ENCODE measurements at regions not wholly inside any gene's neighbourhood (a gene's known extent, or its start where the extent isn't known, plus 50 kb on each side); places are given as distances from the start of the nearest gene placed in this dataset.
"Not testable (repeated sequence)": the region's sequence is repeated elsewhere in the genome, so short reads cannot be mapped to it uniquely, and the experiment has no call there.

DNA sequence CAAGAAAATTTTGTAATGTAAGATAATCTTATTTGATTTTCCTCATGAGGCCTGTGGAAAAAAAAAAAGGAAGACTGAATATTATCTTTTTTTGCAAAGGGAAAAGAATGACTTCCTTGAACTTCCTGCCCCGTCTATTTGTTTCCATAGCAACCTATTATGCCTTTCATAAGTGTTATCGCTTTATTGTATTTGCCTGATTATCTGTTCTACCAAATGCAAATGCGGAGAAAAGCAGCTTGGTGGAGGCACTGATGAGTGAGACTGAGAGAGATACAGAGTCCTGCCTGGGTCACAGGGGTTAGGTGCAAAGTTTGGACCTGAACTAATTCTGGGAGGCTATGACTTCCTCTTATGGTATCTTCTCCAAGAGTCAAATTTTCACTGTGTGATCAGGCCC is 334.0 kb upstream of the KCNMB2 start:
- no peak for DNase-seq

- DNase-seq = no peak
These were observed 333.1 kb upstream of the KCNMB2 start for GRCh38 chr3:178203165-178203564.

DNA sequence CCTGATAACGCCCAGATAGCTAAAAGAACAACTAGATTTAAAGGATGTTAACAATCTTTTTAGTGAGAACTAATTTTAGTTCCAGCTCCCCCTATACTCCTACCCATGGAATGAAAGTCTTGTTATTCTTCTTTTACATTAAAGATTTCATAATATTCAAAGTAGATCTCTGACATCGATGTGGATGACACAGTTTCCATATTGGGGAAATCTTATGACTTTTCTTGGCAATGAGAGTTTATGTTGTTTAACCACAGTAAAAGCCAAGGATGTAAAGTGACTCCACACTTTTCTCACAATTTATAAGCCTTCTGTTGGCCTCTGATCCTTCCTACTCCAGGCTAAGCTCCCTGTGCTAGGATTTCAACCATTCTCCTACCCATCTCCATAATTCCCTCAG is 332.6 kb upstream of the KCNMB2 start:
- DNase-seq = no peak

DNA sequence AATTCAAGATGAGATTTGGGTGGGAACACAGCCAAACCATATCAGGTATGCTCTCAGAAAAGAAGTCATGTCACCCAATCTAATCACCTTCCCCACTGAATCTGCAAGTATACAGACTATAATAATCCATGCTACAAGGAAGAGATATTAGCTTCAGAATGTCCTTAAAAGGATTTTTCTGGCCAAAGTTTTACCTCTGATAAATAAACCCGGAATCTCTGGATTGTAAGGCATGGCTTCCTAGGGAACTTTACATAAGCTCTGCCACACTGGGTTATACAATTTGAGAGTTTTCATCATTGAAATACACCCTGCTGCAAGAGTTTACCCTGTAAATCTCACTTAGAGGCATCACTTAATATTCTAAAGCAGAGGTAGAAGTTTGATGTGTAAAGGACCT is 330.5 kb upstream of the KCNMB2 start:
- no peak for DNase-seq

DNA sequence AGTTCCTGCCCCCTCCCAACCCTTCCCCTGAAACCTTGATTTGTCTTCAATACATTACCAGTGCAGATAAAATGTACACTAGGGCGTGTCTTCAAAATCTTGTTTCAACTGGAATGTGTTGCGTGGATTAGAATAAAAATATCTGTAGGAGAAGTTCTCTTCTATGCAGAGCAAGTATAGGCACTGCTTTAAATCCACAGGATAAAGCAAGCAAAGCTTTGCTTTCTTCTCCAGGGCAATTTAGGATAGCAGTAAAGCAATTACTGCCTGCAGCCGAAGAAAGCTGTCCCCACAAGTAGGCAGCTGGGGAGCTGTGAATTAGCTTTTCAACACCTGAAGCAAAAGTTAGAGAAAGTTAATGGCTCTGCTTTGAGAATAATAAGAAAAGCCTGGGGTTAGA is 329.7 kb upstream of the KCNMB2 start:
- DNase-seq = no peak

GRCh38 chr3:178207161-178207560 is 329.1 kb upstream of the KCNMB2 start:
- not testable (repeated sequence) for DNase-seq

- DNase-seq = not testable (repeated sequence)
These were observed 328.6 kb upstream of the KCNMB2 start for GRCh38 chr3:178207627-178208026.

GRCh38 chr3:178209116-178209515 is 327.1 kb upstream of the KCNMB2 start:
- not testable (repeated sequence) for DNase-seq

DNA sequence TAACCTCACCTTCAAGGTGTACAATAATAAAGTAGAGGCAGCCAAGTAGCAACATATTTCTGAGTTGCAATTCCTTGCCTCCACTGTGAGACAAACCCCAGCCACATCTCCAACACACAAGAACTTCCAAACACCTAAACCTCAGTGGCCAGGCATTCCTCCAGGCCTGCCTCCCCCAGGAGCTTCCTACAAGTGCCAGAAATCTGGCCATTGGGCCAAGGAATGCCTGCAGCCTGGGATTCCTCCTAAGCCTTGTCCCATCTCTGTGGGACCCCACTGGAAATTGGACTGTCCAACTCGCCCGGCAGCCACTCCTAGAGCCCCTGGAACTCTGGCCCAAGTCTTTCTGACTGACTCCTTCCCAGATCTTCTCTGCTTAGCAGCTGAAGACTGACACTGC is 326.6 kb upstream of the KCNMB2 start:
- DNase-seq = not testable (repeated sequence)

DNA sequence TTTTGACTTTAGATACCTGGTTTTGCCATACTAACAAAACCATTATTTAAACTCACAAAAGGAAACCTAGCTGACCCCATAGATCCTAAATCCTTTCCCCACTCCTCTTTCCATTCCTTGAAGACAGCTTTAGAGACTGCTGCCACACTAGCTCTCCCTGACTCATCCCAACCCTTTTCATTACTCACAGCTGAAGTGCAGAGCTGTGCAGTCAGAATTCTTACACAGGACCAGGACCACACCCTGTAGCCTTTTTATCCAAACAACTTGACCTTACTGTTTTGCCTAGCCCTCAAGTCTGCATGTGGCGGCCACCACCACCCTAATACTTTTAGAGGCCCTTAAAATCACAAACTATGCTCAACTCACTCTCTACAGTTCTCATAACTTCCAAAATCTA is 325.1 kb upstream of the KCNMB2 start:
- not testable (repeated sequence) for DNase-seq

DNA sequence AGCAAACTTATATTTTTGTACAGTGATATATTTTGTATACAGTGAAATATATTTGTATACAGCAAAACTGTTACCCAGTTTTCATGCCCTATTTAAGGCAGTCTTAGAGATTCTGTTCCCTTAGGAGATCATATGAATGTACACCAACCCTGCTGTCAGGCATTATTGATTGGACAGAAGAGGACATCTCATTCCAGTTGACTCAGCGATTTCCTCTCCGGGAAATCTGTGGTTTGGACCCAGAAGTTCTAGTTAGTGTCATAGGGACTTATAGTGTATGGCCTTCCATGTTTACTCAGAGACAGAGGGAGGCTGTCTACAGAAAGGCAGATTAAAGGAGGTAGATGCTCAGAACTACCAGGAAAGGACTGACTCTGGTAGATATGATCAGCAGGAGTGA is 318.8 kb upstream of the KCNMB2 start:
- DNase-seq = no peak

DNA sequence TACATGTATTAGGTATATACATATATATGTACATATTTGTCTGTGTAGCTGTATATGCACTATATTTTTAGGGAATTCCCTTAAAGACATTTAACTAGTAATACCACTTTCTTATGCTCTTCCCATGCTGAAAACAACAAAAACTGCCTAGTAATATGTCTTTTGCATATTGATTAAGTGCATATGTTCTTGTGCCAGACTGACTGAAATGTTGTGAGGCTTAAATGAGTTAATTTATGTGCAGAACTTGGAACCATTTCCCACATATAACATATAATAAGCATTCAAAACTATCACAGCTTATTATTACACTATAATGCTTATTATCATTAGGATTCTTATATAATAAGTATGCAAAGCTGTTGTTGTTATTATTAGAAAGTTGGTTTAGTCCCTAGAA is 318.0 kb upstream of the KCNMB2 start:
- no peak for DNase-seq

- not testable (repeated sequence) for DNase-seq
These were observed 316.6 kb upstream of the KCNMB2 start for GRCh38 chr3:178219661-178220060.

DNA sequence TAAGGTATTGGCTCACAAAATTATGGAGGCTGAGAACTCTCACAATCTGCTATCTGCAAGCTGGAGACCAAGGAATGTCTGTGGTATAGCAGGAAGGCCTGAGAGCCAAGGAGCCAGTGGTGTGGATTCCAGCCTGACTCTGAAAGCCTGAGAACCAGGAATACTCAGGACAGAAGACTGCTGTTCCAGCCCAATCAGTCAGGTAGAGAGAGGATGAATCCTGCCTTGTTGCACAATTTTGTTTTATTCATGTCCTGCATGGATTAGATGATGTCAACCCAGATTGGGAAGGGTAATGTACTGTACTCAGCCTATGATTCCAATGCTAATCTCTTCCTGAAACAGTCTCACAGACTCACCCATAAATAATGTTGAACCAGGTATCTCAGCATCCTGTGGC is 312.4 kb upstream of the KCNMB2 start:
- no peak for DNase-seq

DNA sequence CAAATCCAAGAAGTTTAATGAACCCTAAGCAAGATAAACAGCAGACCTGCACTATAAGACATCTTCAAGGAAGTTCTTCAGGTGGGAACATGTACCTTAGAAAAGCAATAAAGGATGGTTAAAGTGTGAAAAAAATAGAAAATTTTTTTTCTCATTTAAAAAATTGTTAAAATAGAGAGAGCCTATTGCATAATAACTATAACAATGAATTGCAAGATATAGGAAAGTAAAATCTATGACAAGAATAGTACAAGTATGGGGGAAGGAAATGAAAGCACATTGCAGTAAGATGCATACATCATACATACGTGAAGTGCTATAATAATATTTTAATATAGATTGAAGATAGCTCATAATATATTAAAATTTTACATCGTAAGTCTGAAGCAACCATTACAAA is 310.1 kb upstream of the KCNMB2 start:
- no peak for DNase-seq

- DNase-seq = no peak
These were observed 304.6 kb upstream of the KCNMB2 start for GRCh38 chr3:178231645-178232044.

- DNase-seq = no peak
These were observed 302.7 kb upstream of the KCNMB2 start for GRCh38 chr3:178233371-178234071.

- DNase-seq = no peak
These were observed 299.5 kb upstream of the KCNMB2 start for GRCh38 chr3:178236555-178237277.

DNA sequence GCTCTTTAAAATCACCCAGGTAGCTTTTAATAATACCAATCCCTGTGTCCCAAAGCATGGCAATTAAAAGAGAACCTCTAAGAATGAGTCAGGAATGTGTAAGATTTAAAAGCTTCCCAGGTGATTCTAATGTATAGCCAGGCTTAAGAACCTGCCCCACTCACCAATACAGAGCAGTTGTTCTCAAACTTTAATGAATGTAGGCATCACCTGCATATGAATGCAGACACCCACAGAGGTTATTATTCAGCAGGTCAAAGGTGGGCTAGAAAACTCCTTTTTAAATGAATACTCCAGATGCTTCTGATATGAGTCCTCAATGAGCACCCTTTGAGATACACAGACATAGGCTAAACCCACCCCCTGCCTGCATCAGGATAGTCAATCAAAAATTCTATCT is 298.1 kb upstream of the KCNMB2 start:
- DNase-seq = no peak

DNA sequence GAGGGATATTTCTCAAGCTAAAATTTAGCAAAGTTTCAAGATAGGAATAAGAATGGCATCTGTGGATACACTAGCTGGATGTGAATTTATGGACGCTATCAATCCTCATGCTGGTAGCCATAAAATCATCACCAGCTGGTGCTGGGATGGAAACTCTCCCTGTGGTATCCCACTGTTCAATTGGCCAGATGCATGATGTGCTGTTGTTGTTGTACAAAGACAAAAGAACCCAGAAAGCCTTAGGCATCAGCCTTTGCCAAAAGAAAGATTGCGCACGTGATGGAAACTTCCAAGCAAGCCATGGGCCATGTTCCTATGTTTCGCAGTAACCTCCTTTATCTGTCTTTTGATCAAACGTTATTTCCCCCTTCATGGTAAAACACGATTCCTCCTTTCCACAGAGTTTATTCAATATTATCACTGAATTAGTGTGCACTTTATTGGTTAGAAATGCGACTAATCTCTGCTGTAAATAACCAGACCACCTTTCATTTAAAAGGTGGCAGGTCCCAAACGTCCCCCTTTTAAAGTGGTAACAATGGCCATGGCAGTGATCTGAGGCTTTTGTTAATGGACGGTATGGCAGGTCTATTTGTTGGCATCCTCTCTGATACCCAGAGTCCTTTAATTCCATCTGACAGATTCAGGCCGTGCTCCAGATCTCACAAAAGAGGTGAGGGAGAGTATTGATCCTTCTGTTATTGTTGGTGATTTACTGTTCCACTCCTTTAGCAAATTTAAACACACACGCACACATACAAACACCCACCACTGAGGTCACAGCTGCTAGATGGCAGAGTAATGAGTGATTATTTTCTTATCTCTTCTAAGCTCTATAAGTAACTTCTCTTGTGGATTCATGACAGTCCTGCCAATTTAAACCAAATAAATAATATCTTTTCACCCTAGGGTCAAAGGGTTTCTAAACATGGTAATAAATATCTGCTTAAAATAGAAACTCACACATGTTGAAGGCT is 291.2 kb upstream of the KCNMB2 start:
- DNase-seq = no peak

GRCh38 chr3:178246004-178246403 is 290.2 kb upstream of the KCNMB2 start:
- no peak for DNase-seq

GRCh38 chr3:178255315-178255714 is 280.9 kb upstream of the KCNMB2 start:
- DNase-seq = no peak

- no peak for DNase-seq
These were observed 278.7 kb upstream of the KCNMB2 start for GRCh38 chr3:178257491-178257890.
